Panc1 (cell line): ENCODE measurements at regions not wholly inside any gene's neighbourhood (a gene's known extent, or its start where the extent isn't known, plus 50 kb on each side); places are given as distances from the start of the nearest gene placed in this dataset.

ENCODE experiments used
- ATAC-seq: fragments of 200-7000 bp; cut with Tn5 transposase; 2 replicates; pipeline ENCODE4 v1.9.1; 2020; ENCODE audit warnings: mild to moderate bottlenecking, moderate library complexity
- BruUV-seq: library from RNA; stranded (reverse); fragments of 400-500 nt; replicated peaks from 2 replicates; lab custom pipeline; 2021; lab: Mats Ljungman, UMichigan
- CTCF ChIA-PET: fragments of 300-600 bp; sonication (Branson Sonifier 250); formaldehyde crosslinking; loops from one replicate; lab custom pipeline; 2022; ENCODE audit warnings: antibody characterized with exemption; lab: Charles Lee
- POLR2A ChIA-PET: fragments of 300-600 bp; sonication (Branson Sonifier 250); formaldehyde crosslinking; loops from one replicate; lab custom pipeline; 2022; ENCODE audit warnings: antibody characterized with exemption; lab: Charles Lee
- DNase-seq: peaks from one replicate; pipeline ENCODE4 v3.0.0-alpha.2; 2010; ENCODE audit warnings: low read depth, low spot score
- H3K27ac ChIP-seq: 2 replicates; pipeline ENCODE4 v1.5.1; 2011; ENCODE audit warnings: mild to moderate bottlenecking, low read length, inconsistent platforms
- H3K27me3 ChIP-seq: fragments of 200-500 bp; sonication (Bioruptor generic); 2 replicates; pipeline ENCODE4 v1.6.0; 2014; ENCODE audit warnings: low read length, inconsistent platforms; ENCODE audit not compliant: control insufficient read depth, insufficient read depth
- H3K36me3 ChIP-seq: fragments of 200-500 bp; sonication (Bioruptor generic); 2 replicates; pipeline ENCODE4 v1.5.1; 2014; ENCODE audit warnings: inconsistent platforms, mild to moderate bottlenecking, low read length, moderate library complexity; ENCODE audit not compliant: control insufficient read depth, insufficient read depth
- H3K4me1 ChIP-seq: 2 replicates; pipeline ENCODE4 v1.5.1; 2011; ENCODE audit warnings: inconsistent platforms, mild to moderate bottlenecking, low read length, moderate library complexity; ENCODE audit not compliant: control insufficient read depth, insufficient read depth
- H3K4me3 ChIP-seq, 2 experiments: 2 replicates each; pipeline ENCODE4 v1.5.1; 2011 to 2012; ENCODE audit warnings: low read depth in 2 of 2, low read length in 2 of 2, mild to moderate bottlenecking in 2 of 2, inconsistent platforms in 1 of 2, moderate library complexity in 1 of 2
- H3K9me3 ChIP-seq: fragments of 200-500 bp; sonication (Bioruptor generic); 2 replicates; pipeline ENCODE4 v1.5.1; 2014; ENCODE audit warnings: low read depth, mild to moderate bottlenecking, inconsistent platforms, low read length, moderate library complexity; ENCODE audit not compliant: control insufficient read depth, insufficient read depth
- POLR2AphosphoS5 ChIP-seq: IDR thresholded peaks from 2 replicates; pipeline ENCODE4 v1.6.1; 2012; ENCODE audit warnings: mild to moderate bottlenecking, low read depth, low read length, moderate library complexity
- SIN3A ChIP-seq: IDR thresholded peaks from 2 replicates; pipeline ENCODE4 v1.6.1; 2012; ENCODE audit warnings: low read depth, mild to moderate bottlenecking, low read length, moderate library complexity, borderline replicate concordance; ENCODE audit not compliant: insufficient read depth
- TCF7L2 ChIP-seq: IDR thresholded peaks from 2 replicates; pipeline ENCODE4 v1.6.1; 2011; ENCODE audit warnings: mild to moderate bottlenecking, low read depth, low read length, inconsistent platforms
- in situ Hi-C: cut with HindIII; loops from 2 replicates; pipeline ENCODE4 v1.10.0; 2016; ENCODE audit warnings: low sequenced_read_pairs, low pct_unique_long_range_greater_than_20kb
- intact Hi-C: fragments of 100-400 bp; cut with micrococcal nuclease; formaldehyde crosslinking; loops from one replicate; pipeline ENCODE4 v1.10.0; 2022; ENCODE audit not compliant: unreplicated experiment
- TF ChIP-seq, protein P1 (sequence below): fragments of 450-650 bp; IDR thresholded peaks from 2 replicates; pipeline ENCODE4 v1.5.1; 2017; ENCODE audit warnings: mild to moderate bottlenecking
- TF ChIP-seq, protein P2 (sequence below), 2 experiments: IDR thresholded peaks; 2 replicates each; pipeline ENCODE4 v1.6.1; 2011 to 2012; ENCODE audit warnings: low read depth in 2 of 2, control low read depth in 1 of 2, low read length in 1 of 2, mild to moderate bottlenecking in 1 of 2, moderate library complexity in 1 of 2; ENCODE audit not compliant: insufficient read depth in 1 of 2

DNA sequence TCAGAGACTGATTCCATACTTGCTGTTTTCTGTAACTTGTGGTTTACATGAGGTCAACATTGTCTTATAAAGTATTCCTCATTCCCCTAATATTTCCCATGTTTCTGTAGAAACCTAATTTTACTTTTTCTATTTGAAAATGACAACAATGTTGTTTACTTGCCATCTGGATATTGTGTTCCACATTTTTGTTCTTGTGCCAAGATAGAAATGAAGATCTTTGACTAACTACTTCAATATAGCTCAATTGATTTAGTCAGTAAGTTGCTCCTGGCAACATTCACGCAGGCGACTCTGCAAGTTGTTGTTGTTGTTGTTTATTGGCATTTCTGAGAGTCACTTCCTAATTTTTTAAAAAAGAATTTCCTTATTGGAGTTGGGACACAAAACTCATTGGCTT lies 69.5 kb downstream of the CAVIN2 start:
- Histone ChIP-seq H3K4me1 (no peaks in the 10 kb centered on the region), H3K27ac (no peak overlapping the region), H3K9me3 (no peaks in the 10 kb centered on the region), H3K36me3 (no peaks in the 10 kb centered on the region), H3K4me3 (no peak overlapping the region), H3K27me3 (no peaks in the 10 kb centered on the region)
- no peak for DNase-seq
- no peak for ATAC-seq
- POLR2A ChIA-PET = no interaction called here
- intact Hi-C loops = no loop called here
- CTCF ChIA-PET = no interaction called here
- in situ Hi-C loops = no loop called here
- BruUV-seq = no TSS peak
- TF ChIP-seq POLR2AphosphoS5 (no peak), TCF7L2 (no peak), SIN3A (no peak)
- TF ChIP-seq, protein P1, sequence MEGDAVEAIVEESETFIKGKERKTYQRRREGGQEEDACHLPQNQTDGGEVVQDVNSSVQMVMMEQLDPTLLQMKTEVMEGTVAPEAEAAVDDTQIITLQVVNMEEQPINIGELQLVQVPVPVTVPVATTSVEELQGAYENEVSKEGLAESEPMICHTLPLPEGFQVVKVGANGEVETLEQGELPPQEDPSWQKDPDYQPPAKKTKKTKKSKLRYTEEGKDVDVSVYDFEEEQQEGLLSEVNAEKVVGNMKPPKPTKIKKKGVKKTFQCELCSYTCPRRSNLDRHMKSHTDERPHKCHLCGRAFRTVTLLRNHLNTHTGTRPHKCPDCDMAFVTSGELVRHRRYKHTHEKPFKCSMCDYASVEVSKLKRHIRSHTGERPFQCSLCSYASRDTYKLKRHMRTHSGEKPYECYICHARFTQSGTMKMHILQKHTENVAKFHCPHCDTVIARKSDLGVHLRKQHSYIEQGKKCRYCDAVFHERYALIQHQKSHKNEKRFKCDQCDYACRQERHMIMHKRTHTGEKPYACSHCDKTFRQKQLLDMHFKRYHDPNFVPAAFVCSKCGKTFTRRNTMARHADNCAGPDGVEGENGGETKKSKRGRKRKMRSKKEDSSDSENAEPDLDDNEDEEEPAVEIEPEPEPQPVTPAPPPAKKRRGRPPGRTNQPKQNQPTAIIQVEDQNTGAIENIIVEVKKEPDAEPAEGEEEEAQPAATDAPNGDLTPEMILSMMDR = no peak
- TF ChIP-seq, protein P2, sequence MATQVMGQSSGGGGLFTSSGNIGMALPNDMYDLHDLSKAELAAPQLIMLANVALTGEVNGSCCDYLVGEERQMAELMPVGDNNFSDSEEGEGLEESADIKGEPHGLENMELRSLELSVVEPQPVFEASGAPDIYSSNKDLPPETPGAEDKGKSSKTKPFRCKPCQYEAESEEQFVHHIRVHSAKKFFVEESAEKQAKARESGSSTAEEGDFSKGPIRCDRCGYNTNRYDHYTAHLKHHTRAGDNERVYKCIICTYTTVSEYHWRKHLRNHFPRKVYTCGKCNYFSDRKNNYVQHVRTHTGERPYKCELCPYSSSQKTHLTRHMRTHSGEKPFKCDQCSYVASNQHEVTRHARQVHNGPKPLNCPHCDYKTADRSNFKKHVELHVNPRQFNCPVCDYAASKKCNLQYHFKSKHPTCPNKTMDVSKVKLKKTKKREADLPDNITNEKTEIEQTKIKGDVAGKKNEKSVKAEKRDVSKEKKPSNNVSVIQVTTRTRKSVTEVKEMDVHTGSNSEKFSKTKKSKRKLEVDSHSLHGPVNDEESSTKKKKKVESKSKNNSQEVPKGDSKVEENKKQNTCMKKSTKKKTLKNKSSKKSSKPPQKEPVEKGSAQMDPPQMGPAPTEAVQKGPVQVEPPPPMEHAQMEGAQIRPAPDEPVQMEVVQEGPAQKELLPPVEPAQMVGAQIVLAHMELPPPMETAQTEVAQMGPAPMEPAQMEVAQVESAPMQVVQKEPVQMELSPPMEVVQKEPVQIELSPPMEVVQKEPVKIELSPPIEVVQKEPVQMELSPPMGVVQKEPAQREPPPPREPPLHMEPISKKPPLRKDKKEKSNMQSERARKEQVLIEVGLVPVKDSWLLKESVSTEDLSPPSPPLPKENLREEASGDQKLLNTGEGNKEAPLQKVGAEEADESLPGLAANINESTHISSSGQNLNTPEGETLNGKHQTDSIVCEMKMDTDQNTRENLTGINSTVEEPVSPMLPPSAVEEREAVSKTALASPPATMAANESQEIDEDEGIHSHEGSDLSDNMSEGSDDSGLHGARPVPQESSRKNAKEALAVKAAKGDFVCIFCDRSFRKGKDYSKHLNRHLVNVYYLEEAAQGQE (IDR thresholded peaks at IDR 0.05; ENCODE audit: insufficient read depth in 1 of 2, low read depth in 2 of 2, low read length in 1 of 2) = no peak

DNA sequence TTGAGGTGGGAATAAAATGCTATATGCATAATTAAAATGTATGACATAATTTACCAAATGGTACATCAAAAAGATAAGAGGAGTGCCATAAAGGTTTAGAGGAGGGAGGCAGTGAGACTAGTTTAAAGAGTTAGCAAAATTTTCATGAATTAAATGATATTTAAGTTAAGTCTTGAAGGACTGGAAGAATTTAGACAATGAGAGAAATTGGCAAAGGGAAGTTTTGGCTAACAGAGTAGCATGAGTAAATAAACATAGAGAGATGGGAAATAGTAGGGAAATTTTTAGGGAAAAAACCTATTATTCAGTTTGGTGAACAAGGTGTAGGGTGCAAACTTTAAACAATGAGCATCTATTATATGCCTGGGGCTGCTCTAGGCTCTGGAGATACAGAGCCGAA lies 68.8 kb downstream of the CAVIN2 start:
- Histone ChIP-seq H3K9me3 (no peaks in the 10 kb centered on the region), H3K4me1 (no peaks in the 10 kb centered on the region), H3K27ac (no peak overlapping the region), H3K4me3 (no peak overlapping the region), H3K36me3 (no peaks in the 10 kb centered on the region), H3K27me3 (no peaks in the 10 kb centered on the region)
- in situ Hi-C loops (no loop called here), intact Hi-C loops (no loop called here)
- no peak for DNase-seq
- no peak for ATAC-seq
- TF ChIP-seq POLR2AphosphoS5 = no peak
- TF ChIP-seq, protein P1 = no peak
- no peak for TF ChIP-seq TCF7L2
- TF ChIP-seq, protein P2 (IDR thresholded peaks at IDR 0.05; ENCODE audit: insufficient read depth in 1 of 2, low read depth in 2 of 2, low read length in 1 of 2) = no peak
- no peak for TF ChIP-seq SIN3A
- no TSS peak for BruUV-seq
- POLR2A ChIA-PET = no interaction called here
- CTCF ChIA-PET = no interaction called here
